ENCODE measurements at regions not wholly inside any gene's neighbourhood (a gene's known extent, or its start where the extent isn't known, plus 50 kb on each side); places are given as distances from the start of the nearest gene placed in this dataset.

GRCh38 chr6:135631821-135632220, 134.3 kb upstream of the AHI1 start:
- H3K4me1 Mint-ChIP-seq = peaks cover 0 to 9% of the 10 kb centered on the region in 2 donors
- ATAC-seq = no peak
- H3K9me3 Mint-ChIP-seq = no peaks in the 10 kb centered on the region
- H3K27me3 Mint-ChIP-seq (ENCODE audit: low read depth in 2 of 2) = peaks cover 8% of the 10 kb centered on the region in 2 donors
- no peak for TF ChIP-seq CTCF (IDR thresholded peaks at IDR 0.05)
- Histone ChIP-seq H3K9me3 (ENCODE audit: control insufficient read depth, insufficient read depth, low read length) (no peaks in the 10 kb centered on the region), H3K4me1 (ENCODE audit: control insufficient read depth, insufficient read depth, low read length) (no peaks in the 10 kb centered on the region), H3K27me3 (ENCODE audit: control insufficient read depth, insufficient read depth, low read length) (no peaks in the 10 kb centered on the region), H3K4me3 (ENCODE audit: low read length) (no peak overlapping the region), H3K27ac (ENCODE audit: low read length) (no peak overlapping the region), H3K36me3 (ENCODE audit: control insufficient read depth, insufficient read depth, low read length) (no peaks in the 10 kb centered on the region)
- no peak overlapping the region for H3K4me3 Mint-ChIP-seq
- no peak for DNase-seq
- intact Hi-C loops (cut with micrococcal nuclease) = no loop called here
- 91% methylated on average over 1 of the region's 2 CpGs for WGBS (ENCODE audit: insufficient coverage)
- H3K27ac Mint-ChIP-seq = no peak overlapping the region
- no peaks in the 10 kb centered on the region for H3K36me3 Mint-ChIP-seq

- no peak overlapping the region for H3K27ac ChIP-seq (ENCODE audit: low read length)
- no peaks in the 10 kb centered on the region for H3K9me3 ChIP-seq (ENCODE audit: control insufficient read depth, insufficient read depth, low read length)
- Mint-ChIP-seq H3K4me1 (no peaks in the 10 kb centered on the region), H3K27me3 (ENCODE audit: low read depth in 2 of 2) (peaks cover 8% of the 10 kb centered on the region in 2 donors), H3K4me3 (no peak overlapping the region), H3K9me3 (no peaks in the 10 kb centered on the region), H3K27ac (no peak overlapping the region), H3K36me3 (no peaks in the 10 kb centered on the region)
- no peaks in the 10 kb centered on the region for H3K27me3 ChIP-seq (ENCODE audit: control insufficient read depth, insufficient read depth, low read length)
- ATAC-seq (no peak), DNase-seq (no peak)
- 80% methylated on average over 1 of the region's 2 CpGs for WGBS (ENCODE audit: insufficient coverage)
- H3K36me3 ChIP-seq (ENCODE audit: control insufficient read depth, insufficient read depth, low read length) = no peaks in the 10 kb centered on the region
- intact Hi-C loops (cut with micrococcal nuclease) = no loop called here
- TF ChIP-seq CTCF (IDR thresholded peaks at IDR 0.05) = no peak
- no peaks in the 10 kb centered on the region for H3K4me1 ChIP-seq (ENCODE audit: control insufficient read depth, insufficient read depth, low read length)
- H3K4me3 ChIP-seq (ENCODE audit: low read length) = no peak overlapping the region
Measured at GRCh38 chr6:135633573-135633972, 136.0 kb upstream of the AHI1 start.

- no peaks in the 10 kb centered on the region for H3K9me3 ChIP-seq (ENCODE audit: control insufficient read depth, insufficient read depth, low read length)
- Mint-ChIP-seq H3K4me3 (no peak overlapping the region), H3K27me3 (ENCODE audit: low read depth in 2 of 2) (peaks cover 8 to 11% of the 10 kb centered on the region in 2 donors), H3K4me1 (peaks cover 0 to 5% of the 10 kb centered on the region in 2 donors), H3K27ac (no peak overlapping the region), H3K36me3 (no peaks in the 10 kb centered on the region), H3K9me3 (no peaks in the 10 kb centered on the region)
- intact Hi-C loops (cut with micrococcal nuclease) = no loop called here
- DNase-seq (no peak), ATAC-seq (no peak)
- no peak overlapping the region for H3K27ac ChIP-seq (ENCODE audit: low read length)
- H3K4me1 ChIP-seq (ENCODE audit: control insufficient read depth, insufficient read depth, low read length) = no peaks in the 10 kb centered on the region
- no peak overlapping the region for H3K4me3 ChIP-seq (ENCODE audit: low read length)
- TF ChIP-seq CTCF (IDR thresholded peaks at IDR 0.05) = no peak
- no peaks in the 10 kb centered on the region for H3K36me3 ChIP-seq (ENCODE audit: control insufficient read depth, insufficient read depth, low read length)
- H3K27me3 ChIP-seq (ENCODE audit: control insufficient read depth, insufficient read depth, low read length) = no peaks in the 10 kb centered on the region
Measured at GRCh38 chr6:135637701-135638100, 140.2 kb upstream of the AHI1 start.

GRCh38 chr6:135638108-135638507, 140.6 kb upstream of the AHI1 start:
- no peaks in the 10 kb centered on the region for H3K36me3 ChIP-seq (ENCODE audit: control insufficient read depth, insufficient read depth, low read length)
- H3K4me3 ChIP-seq (ENCODE audit: low read length) = no peak overlapping the region
- intact Hi-C loops (cut with micrococcal nuclease) = no loop called here
- no peaks in the 10 kb centered on the region for H3K4me1 ChIP-seq (ENCODE audit: control insufficient read depth, insufficient read depth, low read length)
- no peaks in the 10 kb centered on the region for H3K27me3 ChIP-seq (ENCODE audit: control insufficient read depth, insufficient read depth, low read length)
- H3K9me3 Mint-ChIP-seq = no peaks in the 10 kb centered on the region
- ATAC-seq = no peak
- H3K9me3 ChIP-seq (ENCODE audit: control insufficient read depth, insufficient read depth, low read length) = no peaks in the 10 kb centered on the region
- peaks cover 0 to 5% of the 10 kb centered on the region in 2 donors for H3K4me1 Mint-ChIP-seq
- 83% methylated on average over 1 of the region's 2 CpGs for WGBS (ENCODE audit: insufficient coverage)
- peaks cover 8 to 11% of the 10 kb centered on the region in 2 donors for H3K27me3 Mint-ChIP-seq (ENCODE audit: low read depth in 2 of 2)
- H3K27ac Mint-ChIP-seq = no peak overlapping the region
- no peaks in the 10 kb centered on the region for H3K36me3 Mint-ChIP-seq
- H3K4me3 Mint-ChIP-seq = no peak overlapping the region
- no peak for TF ChIP-seq CTCF (IDR thresholded peaks at IDR 0.05)
- DNase-seq = no peak
- H3K27ac ChIP-seq (ENCODE audit: low read length) = no peak overlapping the region

Measured in natural killer cell (primary cell).